ENCODE measurements at regions not wholly inside any gene's neighbourhood (a gene's known extent, or its start where the extent isn't known, plus 50 kb on each side); places are given as distances from the start of the nearest gene placed in this dataset.

- WGBS, 5 donors = 31 to 96% (median 67%) methylated on average over 1 to 2 of the region's 2 CpGs
- H3K4me1 ChIP-seq = no peaks in the 10 kb centered on the region
- DNase-seq = no peak
- H3K4me3 ChIP-seq = no peak overlapping the region
- TF ChIP-seq, protein P1, sequence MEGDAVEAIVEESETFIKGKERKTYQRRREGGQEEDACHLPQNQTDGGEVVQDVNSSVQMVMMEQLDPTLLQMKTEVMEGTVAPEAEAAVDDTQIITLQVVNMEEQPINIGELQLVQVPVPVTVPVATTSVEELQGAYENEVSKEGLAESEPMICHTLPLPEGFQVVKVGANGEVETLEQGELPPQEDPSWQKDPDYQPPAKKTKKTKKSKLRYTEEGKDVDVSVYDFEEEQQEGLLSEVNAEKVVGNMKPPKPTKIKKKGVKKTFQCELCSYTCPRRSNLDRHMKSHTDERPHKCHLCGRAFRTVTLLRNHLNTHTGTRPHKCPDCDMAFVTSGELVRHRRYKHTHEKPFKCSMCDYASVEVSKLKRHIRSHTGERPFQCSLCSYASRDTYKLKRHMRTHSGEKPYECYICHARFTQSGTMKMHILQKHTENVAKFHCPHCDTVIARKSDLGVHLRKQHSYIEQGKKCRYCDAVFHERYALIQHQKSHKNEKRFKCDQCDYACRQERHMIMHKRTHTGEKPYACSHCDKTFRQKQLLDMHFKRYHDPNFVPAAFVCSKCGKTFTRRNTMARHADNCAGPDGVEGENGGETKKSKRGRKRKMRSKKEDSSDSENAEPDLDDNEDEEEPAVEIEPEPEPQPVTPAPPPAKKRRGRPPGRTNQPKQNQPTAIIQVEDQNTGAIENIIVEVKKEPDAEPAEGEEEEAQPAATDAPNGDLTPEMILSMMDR (IDR thresholded peaks at IDR 0.05) = no peak
- TF ChIP-seq POLR2A (IDR thresholded peaks at IDR 0.05) (no peak), POLR2AphosphoS5 (IDR thresholded peaks at IDR 0.05) (no peak), EP300 (IDR thresholded peaks at IDR 0.05) (no peak)
- intact Hi-C loops (cut with DNase I; ENCODE audit: low total_unique reads) = no loop called here
- peaks cover 0 to 21% (median 17%) of the 10 kb centered on the region in 4 donors for H3K9me3 ChIP-seq
- no peak overlapping the region for H3K27ac ChIP-seq
- H3K27me3 ChIP-seq = no peaks in the 10 kb centered on the region
- H3K36me3 ChIP-seq = no peaks in the 10 kb centered on the region
Measured at GRCh38 chr12:103198499-103198898, 241.0 kb downstream of the ASCL1 start.

DNA sequence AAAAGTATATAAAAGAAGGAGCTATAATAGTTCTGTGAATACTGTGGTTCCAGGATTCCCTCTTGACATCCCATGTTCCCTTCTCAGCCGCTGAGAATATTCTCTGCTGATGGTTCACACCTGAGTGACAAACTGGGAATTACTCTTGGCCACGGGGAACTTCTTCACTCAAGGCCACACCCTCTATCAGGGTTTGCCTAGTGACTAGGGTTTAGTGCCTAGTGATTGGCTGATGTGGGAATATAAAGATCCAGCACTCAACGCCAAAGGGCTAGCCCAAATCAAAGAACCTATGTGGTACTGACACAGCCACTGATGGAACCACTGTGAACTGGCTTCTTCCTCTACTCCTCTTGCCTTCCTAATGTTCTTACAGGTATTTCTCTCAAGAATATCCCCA lies 248.4 kb downstream of the ASCL1 start:
- H3K27me3 ChIP-seq = no peaks in the 10 kb centered on the region
- no peaks in the 10 kb centered on the region for H3K36me3 ChIP-seq
- no peak for DNase-seq

DNA sequence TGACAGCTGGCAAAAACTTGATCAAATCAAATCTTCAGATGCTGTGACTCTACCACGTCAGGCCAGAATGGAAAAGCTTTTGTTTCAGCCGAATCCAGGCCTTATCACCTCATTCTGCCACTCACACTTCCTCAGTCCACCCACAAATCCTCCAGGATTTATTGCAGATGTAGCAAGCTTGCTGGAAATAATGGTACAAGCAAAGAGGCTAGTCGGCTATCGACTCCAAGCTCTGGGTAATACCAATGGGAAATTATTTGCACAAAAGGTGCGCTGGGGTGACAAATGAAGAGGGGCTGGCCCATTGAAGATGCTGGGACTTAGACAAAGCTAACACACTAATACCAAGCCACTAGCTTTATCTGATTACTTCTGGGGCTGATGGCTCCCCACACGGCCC lies 250.5 kb downstream of the ASCL1 start:
- DNase-seq = no peak
- Histone ChIP-seq H3K4me3 (no peak overlapping the region), H3K27me3 (no peaks in the 10 kb centered on the region), H3K27ac (no peak overlapping the region), H3K4me1 (no peaks in the 10 kb centered on the region), H3K9me3 (peaks cover 0 to 6% (median 3%) of the 10 kb centered on the region in 4 donors), H3K36me3 (no peaks in the 10 kb centered on the region)
- WGBS, 5 donors = 62 to 81% (median 71%) methylated on average over 6 of the region's 6 CpGs
- intact Hi-C loops (cut with DNase I; ENCODE audit: low total_unique reads) = no loop called here
- no peak for TF ChIP-seq EP300 (IDR thresholded peaks at IDR 0.05)
- TF ChIP-seq POLR2A (IDR thresholded peaks at IDR 0.05) = no peak
- TF ChIP-seq POLR2AphosphoS5 (IDR thresholded peaks at IDR 0.05) = no peak
- TF ChIP-seq, protein P1 (IDR thresholded peaks at IDR 0.05) = no peak

More for the DNA sequence above, 248.4 kb downstream of the ASCL1 start:
- TF ChIP-seq POLR2AphosphoS5 (IDR thresholded peaks at IDR 0.05) (no peak), POLR2A (IDR thresholded peaks at IDR 0.05) (no peak), EP300 (IDR thresholded peaks at IDR 0.05) (no peak)
- TF ChIP-seq, protein P1 (IDR thresholded peaks at IDR 0.05) = no peak
- intact Hi-C loops (cut with DNase I; ENCODE audit: low total_unique reads) = no loop called here
- no peak overlapping the region for H3K4me3 ChIP-seq
- H3K4me1 ChIP-seq = no peaks in the 10 kb centered on the region
- WGBS, 5 donors = 69 to 84% (median 82%) methylated on average over 3 of the region's 3 CpGs
- no peak overlapping the region for H3K27ac ChIP-seq
- H3K9me3 ChIP-seq = peaks cover 0 to 6% (median 3%) of the 10 kb centered on the region in 4 donors

DNA sequence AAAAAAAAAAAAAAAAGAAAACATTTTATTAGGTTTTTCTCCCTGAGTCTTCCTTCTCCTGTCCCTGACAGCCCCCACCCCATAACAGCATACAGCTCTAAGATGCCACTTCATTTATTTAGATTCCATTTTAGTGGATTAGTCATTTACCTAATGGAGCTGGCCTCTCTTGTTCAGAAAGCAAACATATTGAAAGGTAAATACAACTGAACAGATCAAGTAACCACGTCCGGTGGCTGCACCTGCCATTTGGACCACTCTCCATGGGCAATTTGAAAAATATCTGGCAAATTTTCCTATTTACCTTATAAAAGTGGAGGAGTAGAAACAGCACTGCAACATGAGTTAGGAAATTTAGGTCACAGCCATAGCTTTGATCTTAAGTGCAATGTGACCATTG lies 254.6 kb downstream of the C12orf42 start:
- Histone ChIP-seq H3K4me3 (no peak overlapping the region), H3K36me3 (no peaks in the 10 kb centered on the region), H3K9me3 (no peaks in the 10 kb centered on the region), H3K27me3 (no peaks in the 10 kb centered on the region), H3K27ac (no peak overlapping the region), H3K4me1 (no peaks in the 10 kb centered on the region)
- WGBS, 5 donors = 28 to 64% (median 36%) methylated on average over 2 of the region's 2 CpGs
- intact Hi-C loops (cut with DNase I; ENCODE audit: low total_unique reads) = no loop called here
- no peak for TF ChIP-seq POLR2A (IDR thresholded peaks at IDR 0.05)
- TF ChIP-seq, protein P1 (IDR thresholded peaks at IDR 0.05) = no peak
- TF ChIP-seq EP300 (IDR thresholded peaks at IDR 0.05) = no peak
- no peak for TF ChIP-seq POLR2AphosphoS5 (IDR thresholded peaks at IDR 0.05)
- peak; percentile 42 to 53 for DNase-seq

Data from stomach (tissue), 8 donors.